ENCODE measurements at regions not wholly inside any gene's neighbourhood (a gene's known extent, or its start where the extent isn't known, plus 50 kb on each side); places are given as distances from the start of the nearest gene placed in this dataset.

GRCh38 chrX:134177527-134177926, 59.5 kb upstream of the CCDC160 start:
- POLR2A ChIA-PET (ENCODE audit: unreplicated experiment): no interaction called here
- BruUV-seq (replicated peaks): no TSS peak

GRCh38 chrX:134180601-134181274, 56.2 kb upstream of the CCDC160 start:
- ATAC-seq: no peak
- POLR2A ChIA-PET (ENCODE audit: unreplicated experiment): interaction anchor here (0.7 kb wide), 1 partner anchor 441 kb away, joined by 7 read pairs; no protein-coding TSS in a partner anchor

More at GRCh38 chrX:134177527-134177926, 59.5 kb upstream of the CCDC160 start:
- Histone ChIP-seq H3K36me3 (ENCODE audit: low read depth, low read length) (no peaks in the 10 kb centered on the region), H3K9me2 (replicated peaks; ENCODE audit: low read length) (no peaks in the 10 kb centered on the region), H3K4me1 (ENCODE audit: insufficient read depth, low read length) (no peaks in the 10 kb centered on the region), H3F3A (ENCODE audit: low read length, unreplicated experiment) (no peaks in the 10 kb centered on the region), H4K20me1 (ENCODE audit: low read length) (no peaks in the 10 kb centered on the region), H3K4me2 (ENCODE audit: low read length) (no peak overlapping the region), H3K27ac (ENCODE audit: low read length) (no peak overlapping the region), H3K9me3 (ENCODE audit: low read length) (no peaks in the 10 kb centered on the region), H3K79me2 (ENCODE audit: low read length) (no peaks in the 10 kb centered on the region), H2AFZ (ENCODE audit: low read length) (no peak overlapping the region), H3K4me3 (ENCODE audit: low read length) (no peak overlapping the region), H3K27me3 (ENCODE audit: low read length) (peaks cover 80% of the 10 kb centered on the region), H3K9ac (ENCODE audit: low read length) (no peak overlapping the region)
- ATAC-seq (no peak), DNase-seq (no peak)
- intact Hi-C loops (cut with micrococcal nuclease): no loop called here
- CTCF ChIA-PET: no interaction called here
- TF ChIP-seq CTCF (conservative IDR thresholded peaks at IDR 0.05; ENCODE audit: low read depth, low read length): no peak
- no peak for TF ChIP-seq EZH2phosphoT487 (IDR thresholded peaks at IDR 0.05; ENCODE audit: borderline replicate concordance, low read length)
- no peak for TF ChIP-seq EZH2 (IDR thresholded peaks at IDR 0.05; ENCODE audit: low read length, unreplicated experiment)

More at GRCh38 chrX:134180601-134181274, 56.2 kb upstream of the CCDC160 start:
- Histone ChIP-seq H3K4me2 (ENCODE audit: low read length) (no peak overlapping the region), H4K20me1 (ENCODE audit: low read length) (no peaks in the 10 kb centered on the region), H3K36me3 (ENCODE audit: low read depth, low read length) (no peaks in the 10 kb centered on the region), H3K9me2 (replicated peaks; ENCODE audit: low read length) (no peaks in the 10 kb centered on the region), H2AFZ (ENCODE audit: low read length) (no peak overlapping the region), H3K9me3 (ENCODE audit: low read length) (no peaks in the 10 kb centered on the region), H3K27me3 (ENCODE audit: low read length) (peaks cover 62% of the 10 kb centered on the region), H3K79me2 (ENCODE audit: low read length) (no peaks in the 10 kb centered on the region), H3K9ac (ENCODE audit: low read length) (no peak overlapping the region), H3K27ac (ENCODE audit: low read length) (no peak overlapping the region), H3K4me1 (ENCODE audit: insufficient read depth, low read length) (no peaks in the 10 kb centered on the region), H3K4me3 (ENCODE audit: low read length) (no peak overlapping the region), H3F3A (ENCODE audit: low read length, unreplicated experiment) (no peaks in the 10 kb centered on the region)
- intact Hi-C loops (cut with micrococcal nuclease): no loop called here
- no peak for DNase-seq
- BruUV-seq (replicated peaks): no TSS peak
- CTCF ChIA-PET: no interaction called here
- no peak for TF ChIP-seq CTCF (conservative IDR thresholded peaks at IDR 0.05; ENCODE audit: low read depth, low read length)
- TF ChIP-seq EZH2 (IDR thresholded peaks at IDR 0.05; ENCODE audit: low read length, unreplicated experiment): no peak
- TF ChIP-seq EZH2phosphoT487 (IDR thresholded peaks at IDR 0.05; ENCODE audit: borderline replicate concordance, low read length): no peak
